Ascending aorta (tissue), 2 donors: ENCODE measurements at regions not wholly inside any gene's neighbourhood (a gene's known extent, or its start where the extent isn't known, plus 50 kb on each side); places are given as distances from the start of the nearest gene placed in this dataset.
A peak's percentile ranks its signal among the peaks of the same experiment; 100 is the strongest.

Source experiments
- DNase-seq, 2 donors: peaks; one replicate each; pipeline ENCODE4 v3.0.0-alpha.2; 2019; ENCODE audit warnings: low spot score in 2 of 2
- H3K27ac ChIP-seq, 2 donors: fragments of 200-600 bp; sonication (generic); one replicate each; pipeline ENCODE4 v1.5.1; 2016 to 2017; ENCODE audit warnings: mild to moderate bottlenecking in 1 of 2
- H3K27me3 ChIP-seq: fragments of 200-600 bp; sonication (generic); one replicate; pipeline ENCODE4 v1.5.1; 2017
- H3K36me3 ChIP-seq, 2 donors: fragments of 200-600 bp; sonication (generic); one replicate each; pipeline ENCODE4 v1.5.1; 2016
- H3K4me1 ChIP-seq, 2 donors: fragments of 200-600 bp; sonication (generic); one replicate each; pipeline ENCODE4 v1.5.1; 2016 to 2017; ENCODE audit warnings: mild to moderate bottlenecking in 1 of 2
- H3K4me3 ChIP-seq, 2 donors: fragments of 200-600 bp; sonication (generic); one replicate each; pipeline ENCODE4 v1.5.1; 2016 to 2017; ENCODE audit warnings: mild to moderate bottlenecking in 1 of 2
- H3K9me3 ChIP-seq, 2 donors: fragments of 200-600 bp; sonication (generic); one replicate each; pipeline ENCODE4 v1.5.1; 2016
- intact Hi-C: fragments of 100-400 bp; cut with DNase I; formaldehyde crosslinking; loops from one replicate; pipeline ENCODE4 v1.15.1; 2023
- TF ChIP-seq, protein P1 (sequence below), 3 experiments: fragments of 200-600 bp in 2 of 3; fragments of 450-650 bp in 1 of 3; sonication (generic) in 2 of 3; IDR thresholded peaks; one replicate each; pipeline ENCODE4 v1.5.1; 2016 to 2019; ENCODE audit warnings: antibody characterized with exemption in 3 of 3, mild to moderate bottlenecking in 1 of 3, moderate library complexity in 1 of 3

DNA sequence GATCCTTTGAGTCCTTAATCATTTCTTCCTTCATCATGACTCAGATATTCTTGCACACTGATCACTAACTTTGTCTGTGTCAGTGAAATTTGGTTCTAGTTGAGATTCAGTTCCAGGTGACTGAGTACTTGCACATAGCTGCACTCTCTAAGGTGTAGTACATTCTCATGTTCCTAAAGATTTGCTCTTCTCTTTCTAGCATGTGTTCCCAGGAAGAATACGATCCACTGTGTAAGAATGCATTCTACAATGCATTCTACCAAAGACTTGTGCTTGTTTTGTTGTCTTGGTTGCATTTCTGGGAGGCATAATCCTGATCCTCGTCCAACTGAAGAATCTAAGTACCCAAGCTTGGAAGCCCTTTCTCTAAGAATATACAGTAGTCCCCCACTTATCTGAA is 104.3 kb upstream of the CDC42BPA start:
- TF ChIP-seq, protein P1, sequence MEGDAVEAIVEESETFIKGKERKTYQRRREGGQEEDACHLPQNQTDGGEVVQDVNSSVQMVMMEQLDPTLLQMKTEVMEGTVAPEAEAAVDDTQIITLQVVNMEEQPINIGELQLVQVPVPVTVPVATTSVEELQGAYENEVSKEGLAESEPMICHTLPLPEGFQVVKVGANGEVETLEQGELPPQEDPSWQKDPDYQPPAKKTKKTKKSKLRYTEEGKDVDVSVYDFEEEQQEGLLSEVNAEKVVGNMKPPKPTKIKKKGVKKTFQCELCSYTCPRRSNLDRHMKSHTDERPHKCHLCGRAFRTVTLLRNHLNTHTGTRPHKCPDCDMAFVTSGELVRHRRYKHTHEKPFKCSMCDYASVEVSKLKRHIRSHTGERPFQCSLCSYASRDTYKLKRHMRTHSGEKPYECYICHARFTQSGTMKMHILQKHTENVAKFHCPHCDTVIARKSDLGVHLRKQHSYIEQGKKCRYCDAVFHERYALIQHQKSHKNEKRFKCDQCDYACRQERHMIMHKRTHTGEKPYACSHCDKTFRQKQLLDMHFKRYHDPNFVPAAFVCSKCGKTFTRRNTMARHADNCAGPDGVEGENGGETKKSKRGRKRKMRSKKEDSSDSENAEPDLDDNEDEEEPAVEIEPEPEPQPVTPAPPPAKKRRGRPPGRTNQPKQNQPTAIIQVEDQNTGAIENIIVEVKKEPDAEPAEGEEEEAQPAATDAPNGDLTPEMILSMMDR (IDR thresholded peaks at IDR 0.05), result no peak
- Histone ChIP-seq H3K36me3 (no peaks in the 10 kb centered on the region), H3K4me3 (no peak overlapping the region), H3K27me3 (no peaks in the 10 kb centered on the region), H3K4me1 (no peaks in the 10 kb centered on the region), H3K27ac (no peak overlapping the region), H3K9me3 (no peaks in the 10 kb centered on the region)
- no peak for DNase-seq
- intact Hi-C loops, result no loop called here

DNA sequence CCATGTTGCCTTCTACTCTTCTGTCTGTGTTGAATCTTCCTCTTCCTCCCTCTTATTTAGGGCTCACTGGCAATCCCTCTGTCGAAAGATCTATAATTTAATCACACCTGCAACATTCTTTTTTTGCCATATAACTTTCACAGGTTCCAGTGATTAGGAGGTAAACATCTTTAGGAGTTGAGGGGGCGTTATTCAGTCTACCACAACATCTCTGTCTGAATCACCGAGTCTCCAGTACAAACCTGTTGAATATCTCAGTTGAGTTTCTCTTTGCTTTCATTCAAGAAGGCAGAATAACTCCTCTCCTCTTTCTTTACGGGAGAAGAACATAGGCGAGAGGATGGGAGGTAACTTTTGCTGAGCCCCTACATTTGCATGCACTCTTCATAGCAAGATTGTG is 101.9 kb upstream of the CDC42BPA start:
- no peaks in the 10 kb centered on the region for H3K9me3 ChIP-seq
- no peak for DNase-seq
- no peak overlapping the region for H3K4me3 ChIP-seq
- intact Hi-C loops, result no loop called here
- TF ChIP-seq, protein P1 (IDR thresholded peaks at IDR 0.05), result no peak
- H3K36me3 ChIP-seq, result no peaks in the 10 kb centered on the region
- H3K27ac ChIP-seq, result no peak overlapping the region
- no peaks in the 10 kb centered on the region for H3K27me3 ChIP-seq
- H3K4me1 ChIP-seq, result peaks cover 0 to 12% of the 10 kb centered on the region in 2 donors

DNA sequence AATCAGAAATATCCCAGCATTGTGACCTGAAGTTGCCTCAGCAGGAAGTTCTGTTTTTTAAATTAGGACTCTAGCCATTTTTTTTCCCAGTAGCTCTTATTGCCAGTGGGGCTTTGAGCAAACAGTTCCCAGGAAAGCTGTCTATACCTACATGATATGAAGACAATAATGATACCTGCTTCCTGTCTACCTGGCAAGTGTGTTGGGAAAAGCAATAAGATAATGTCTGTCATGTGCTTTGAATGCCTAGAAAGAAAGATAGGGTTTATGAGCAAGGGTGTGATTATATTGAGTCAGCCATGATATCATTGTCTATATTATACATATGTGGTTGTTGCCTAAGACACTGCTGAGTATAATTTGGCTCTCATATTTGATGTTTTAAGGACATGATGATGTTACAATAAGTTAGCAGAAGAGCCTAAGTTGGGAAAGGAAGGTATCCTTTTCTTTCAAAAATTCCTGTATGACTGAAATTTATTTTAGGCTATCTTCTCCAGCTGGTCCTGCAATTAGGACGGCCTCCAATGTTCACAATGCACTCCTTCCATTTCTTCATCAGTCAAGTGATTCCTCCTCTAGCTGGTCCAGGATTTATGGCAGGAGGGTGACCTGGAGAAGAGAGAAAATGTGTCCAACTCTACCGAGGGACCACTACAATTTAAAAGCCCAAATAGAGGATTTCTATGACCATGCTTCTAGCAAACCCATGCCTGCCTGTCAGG is 99.6 kb upstream of the CDC42BPA start:
- no peaks in the 10 kb centered on the region for H3K36me3 ChIP-seq
- no peak overlapping the region for H3K27ac ChIP-seq
- no peaks in the 10 kb centered on the region for H3K27me3 ChIP-seq
- H3K4me1 ChIP-seq, result peaks cover 0 to 12% of the 10 kb centered on the region in 2 donors
- H3K9me3 ChIP-seq, result no peaks in the 10 kb centered on the region
- intact Hi-C loops, result no loop called here
- DNase-seq, result no peak
- H3K4me3 ChIP-seq, result no peak overlapping the region
- TF ChIP-seq, protein P1 (IDR thresholded peaks at IDR 0.05), result no peak

DNA sequence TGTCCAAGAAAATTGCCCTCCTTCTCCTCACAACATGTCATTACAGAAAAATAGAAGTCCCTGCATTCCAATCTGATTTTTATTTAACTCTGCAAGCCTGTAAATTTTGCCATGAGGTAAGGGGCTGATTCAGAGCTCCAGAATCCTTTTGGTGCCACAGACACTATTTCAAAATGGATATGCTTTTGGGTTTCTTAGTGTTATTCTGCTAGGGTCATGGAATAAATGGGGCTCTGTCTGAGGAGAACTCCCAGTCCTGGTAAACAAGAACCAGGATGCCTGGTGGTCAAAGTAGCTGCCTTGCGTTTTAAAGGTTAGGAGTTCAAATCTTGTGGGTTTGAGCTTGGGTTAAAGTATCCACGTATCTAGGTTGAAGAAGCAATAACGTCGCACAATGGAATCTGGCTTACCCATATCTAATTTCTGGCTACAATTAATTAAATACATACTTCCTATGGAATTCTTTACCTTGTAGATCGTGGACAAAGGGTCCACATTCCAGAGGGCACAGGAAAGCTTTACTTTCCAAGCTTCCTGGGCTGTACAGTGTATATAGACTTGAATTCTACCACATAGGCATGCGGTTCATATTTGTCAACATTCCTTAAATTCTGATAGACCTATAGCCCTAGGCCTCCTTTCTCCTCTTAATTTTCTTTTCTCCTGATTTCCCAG is 98.0 kb upstream of the CDC42BPA start:
- no peaks in the 10 kb centered on the region for H3K36me3 ChIP-seq
- H3K27ac ChIP-seq, result peak overlapping the region; percentile 23 to 64
- H3K27me3 ChIP-seq, result no peaks in the 10 kb centered on the region
- H3K9me3 ChIP-seq, result no peaks in the 10 kb centered on the region
- peaks cover 0 to 12% of the 10 kb centered on the region in 2 donors for H3K4me1 ChIP-seq
- TF ChIP-seq, protein P1 (IDR thresholded peaks at IDR 0.05), result no peak
- no peak overlapping the region for H3K4me3 ChIP-seq
- DNase-seq, result no peak
- intact Hi-C loops, result no loop called here

DNA sequence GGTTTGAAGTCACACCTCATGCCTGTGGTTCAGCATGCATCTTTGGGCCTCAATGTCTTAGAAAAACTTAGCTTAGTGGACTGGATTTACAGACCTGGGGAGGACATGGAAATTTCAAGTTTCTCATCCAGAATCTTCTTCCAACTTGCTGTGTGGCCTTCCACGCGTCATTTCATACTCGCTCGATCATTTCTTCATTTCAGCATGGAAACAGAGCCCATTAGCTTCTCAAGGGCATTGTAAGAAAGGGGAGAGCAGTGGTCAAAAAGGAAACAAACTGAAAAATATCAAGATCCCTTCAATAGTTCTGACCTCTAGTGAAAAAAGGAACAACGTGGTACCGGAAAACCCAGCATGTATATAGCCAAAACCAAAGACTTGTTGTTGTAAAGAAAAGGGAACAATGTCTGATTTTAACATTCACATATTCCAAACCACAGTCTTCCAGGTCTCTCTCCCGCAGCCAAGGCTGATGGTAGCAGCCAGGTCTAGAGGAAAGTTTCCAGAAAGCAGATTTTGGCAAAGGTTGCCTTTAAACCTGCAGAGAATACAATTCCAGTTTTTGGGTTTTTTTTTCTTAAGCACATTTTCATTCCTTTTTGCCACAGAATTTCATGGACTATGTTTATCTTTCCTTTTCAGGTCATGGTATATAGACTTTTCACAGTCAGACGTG is 97.0 kb upstream of the CDC42BPA start:
- no peak for DNase-seq
- H3K27ac ChIP-seq, result peak overlapping the region; percentile 23 to 64
- intact Hi-C loops, result no loop called here
- TF ChIP-seq, protein P1 (IDR thresholded peaks at IDR 0.05), result no peak
- H3K27me3 ChIP-seq, result no peaks in the 10 kb centered on the region
- H3K4me1 ChIP-seq, result peaks cover 0 to 12% of the 10 kb centered on the region in 2 donors
- H3K9me3 ChIP-seq, result no peaks in the 10 kb centered on the region
- H3K4me3 ChIP-seq, result no peak overlapping the region
- H3K36me3 ChIP-seq, result no peaks in the 10 kb centered on the region
